IMR-90 (cell line): ENCODE measurements at regions not wholly inside any gene's neighbourhood (a gene's known extent, or its start where the extent isn't known, plus 50 kb on each side); places are given as distances from the start of the nearest gene placed in this dataset.

ENCODE experiments used
- ATAC-seq: fragments of 200-7000 bp; cut with Tn5 transposase; 2 replicates; pipeline ENCODE4 v1.9.1; 2020; ENCODE audit warnings: low read depth, mild to moderate bottlenecking, moderate library complexity
- BruUV-seq: library from RNA; stranded (reverse); fragments of 400-500 nt; replicated peaks from 2 replicates; lab custom pipeline; 2021; lab: Mats Ljungman, UMichigan
- CTCF ChIA-PET: fragments of 300-600 bp; formaldehyde crosslinking; extraction: SDS; loops from one replicate; lab custom pipeline; 2021; ENCODE audit warnings: antibody characterized with exemption; lab: Yijun Ruan, JAX
- POLR2A ChIA-PET: fragments of 300-600 bp; sonication (Branson Sonifier 250); formaldehyde crosslinking; loops from one replicate; lab custom pipeline; 2022; ENCODE audit warnings: antibody characterized with exemption; ENCODE audit not compliant: unreplicated experiment; lab: Charles Lee
- DNase-seq: peaks from one replicate; pipeline ENCODE4 v3.0.0; 2013
- H2AFZ ChIP-seq: replicated peaks from 2 replicates; pipeline ENCODE3; 2013; ENCODE audit warnings: low read length, mild to moderate bottlenecking; ENCODE audit not compliant: poor library complexity
- H2AK5ac ChIP-seq: 2 replicates; pipeline ENCODE4 v1.6.1; 2013; ENCODE audit warnings: low read depth, low read length, inconsistent platforms
- H2AK9ac ChIP-seq: replicated peaks from 2 replicates; pipeline ENCODE3; 2013; ENCODE audit warnings: mild to moderate bottlenecking, low read depth, low read length, moderate library complexity; ENCODE audit not compliant: poor library complexity
- H2BK120ac ChIP-seq: 2 replicates; pipeline ENCODE4 v1.6.1; 2013; ENCODE audit warnings: low read depth, low read length, inconsistent platforms
- H2BK15ac ChIP-seq: 3 replicates; pipeline ENCODE4 v1.6.1; 2013; ENCODE audit warnings: low read depth, low read length, inconsistent platforms
- H2BK20ac ChIP-seq: 2 replicates; pipeline ENCODE4 v1.6.1; 2013; ENCODE audit warnings: low read depth, mild to moderate bottlenecking, inconsistent platforms, low read length, moderate library complexity
- H2BK5ac ChIP-seq: 2 replicates; pipeline ENCODE4 v1.6.1; 2013; ENCODE audit warnings: mild to moderate bottlenecking, low read depth, low read length, inconsistent platforms; ENCODE audit not compliant: poor library complexity, severe bottlenecking
- H3K14ac ChIP-seq: replicated peaks from 2 replicates; pipeline ENCODE4 v1.6.1; 2013; ENCODE audit warnings: low read depth, low read length, inconsistent platforms
- H3K18ac ChIP-seq: 2 replicates; pipeline ENCODE4 v1.6.1; 2013; ENCODE audit warnings: low read depth, low read length, control low read depth
- H3K23ac ChIP-seq: 2 replicates; pipeline ENCODE4 v1.6.1; 2013; ENCODE audit warnings: low read depth, low read length, inconsistent platforms
- H3K27ac ChIP-seq: 2 replicates; pipeline ENCODE4 v1.5.1; 2013; ENCODE audit warnings: mild to moderate bottlenecking, control low read depth, low read length; ENCODE audit not compliant: insufficient read depth
- H3K27me3 ChIP-seq: 2 replicates; pipeline ENCODE4 v1.6.1; 2013; ENCODE audit warnings: low read length; ENCODE audit not compliant: control insufficient read depth, insufficient read depth
- H3K36me3 ChIP-seq: 2 replicates; pipeline ENCODE4 v1.6.1; 2013; ENCODE audit warnings: low read length, mixed read lengths; ENCODE audit not compliant: control insufficient read depth, insufficient read depth
- H3K4ac ChIP-seq: 2 replicates; pipeline ENCODE4 v1.6.1; 2013; ENCODE audit warnings: low read depth, low read length, inconsistent platforms
- H3K4me1 ChIP-seq: 2 replicates; pipeline ENCODE4 v1.6.1; 2013; ENCODE audit warnings: low read length, mixed read lengths; ENCODE audit not compliant: control insufficient read depth, insufficient read depth
- H3K4me2 ChIP-seq: 2 replicates; pipeline ENCODE4 v1.6.1; 2013; ENCODE audit warnings: low read depth, mild to moderate bottlenecking, control low read depth, low read length, moderate library complexity
- H3K4me3 ChIP-seq: 2 replicates; pipeline ENCODE4 v1.5.1; 2013; ENCODE audit warnings: low read depth, mild to moderate bottlenecking, control low read depth, low read length, moderate library complexity; ENCODE audit not compliant: insufficient read depth
- H3K56ac ChIP-seq: 2 replicates; pipeline ENCODE4 v1.6.1; 2013; ENCODE audit warnings: low read length, inconsistent platforms; ENCODE audit not compliant: insufficient read depth; ENCODE audit errors: extremely low read depth
- H3K79me1 ChIP-seq, 2 experiments: 2 replicates each; pipeline ENCODE4 v1.6.1; 2013; ENCODE audit warnings: low read length in 2 of 2, inconsistent platforms in 1 of 2, low read depth in 1 of 2
- H3K9ac ChIP-seq: 2 replicates; pipeline ENCODE4 v1.6.1; 2013; ENCODE audit warnings: low read depth, low read length, control low read depth
- H3K9me1 ChIP-seq: 2 replicates; pipeline ENCODE4 v1.6.1; 2013; ENCODE audit warnings: low read length, inconsistent platforms; ENCODE audit not compliant: insufficient read depth
- H3K9me3 ChIP-seq: 2 replicates; pipeline ENCODE4 v1.6.1; 2013; ENCODE audit warnings: low read length; ENCODE audit not compliant: control insufficient read depth, insufficient read depth
- H4K20me1 ChIP-seq: 2 replicates; pipeline ENCODE4 v1.6.1; 2013; ENCODE audit warnings: low read length, inconsistent platforms; ENCODE audit not compliant: insufficient read depth
- H4K5ac ChIP-seq: 2 replicates; pipeline ENCODE4 v1.6.1; 2013; ENCODE audit warnings: mild to moderate bottlenecking, low read depth, low read length, control low read depth
- H4K8ac ChIP-seq, 2 experiments: 2 replicates each; pipeline ENCODE4 v1.6.1; 2013; ENCODE audit warnings: low read depth in 2 of 2, low read length in 2 of 2, control low read depth in 1 of 2, inconsistent platforms in 1 of 2
- H4K91ac ChIP-seq: 2 replicates; pipeline ENCODE4 v1.6.1; 2013; ENCODE audit warnings: low read depth, low read length, inconsistent platforms; ENCODE audit not compliant: insufficient read depth
- BHLHE40 ChIP-seq: fragments of 150-350 bp; IDR thresholded peaks from 2 replicates; pipeline ENCODE4 v1.6.1; 2016; ENCODE audit warnings: mild to moderate bottlenecking, low read depth, low read length
- CEBPB ChIP-seq: IDR thresholded peaks from 2 replicates; pipeline ENCODE4 v1.6.1; 2012; ENCODE audit warnings: low read depth, low read length, improper control_type of control experiment
- FOS ChIP-seq: fragments of 150-350 bp; IDR thresholded peaks from 2 replicates; pipeline ENCODE4 v1.6.1; 2016; ENCODE audit warnings: low read depth, low read length
- MAZ ChIP-seq: IDR thresholded peaks from 2 replicates; pipeline ENCODE4 v1.6.1; 2012; ENCODE audit warnings: low read depth, mild to moderate bottlenecking, low read length, improper control_type of control experiment, moderate library complexity, borderline replicate concordance
- MXI1 ChIP-seq: IDR thresholded peaks from 2 replicates; pipeline ENCODE4 v1.6.1; 2012; ENCODE audit warnings: low read depth, mild to moderate bottlenecking, low read length, moderate library complexity, borderline replicate concordance
- NFE2L2 ChIP-seq: fragments of 150-350 bp; IDR thresholded peaks from 2 replicates; pipeline ENCODE4 v1.6.1; 2016; ENCODE audit warnings: low read depth, mild to moderate bottlenecking, low read length
- RAD21 ChIP-seq: IDR thresholded peaks from 2 replicates; pipeline ENCODE4 v1.6.1; 2012; ENCODE audit warnings: low read length, improper control_type of control experiment
- RCOR1 ChIP-seq: IDR thresholded peaks from 2 replicates; pipeline ENCODE4 v1.6.1; 2012; ENCODE audit warnings: mild to moderate bottlenecking, low read length, improper control_type of control experiment; ENCODE audit not compliant: insufficient replicate concordance
- RFX5 ChIP-seq: IDR thresholded peaks from 2 replicates; pipeline ENCODE4 v1.8.0; 2012; ENCODE audit warnings: low read depth, mild to moderate bottlenecking, low read length, moderate library complexity
- SMC3 ChIP-seq: fragments of 150-350 bp; IDR thresholded peaks from 2 replicates; pipeline ENCODE4 v1.6.1; 2016; ENCODE audit warnings: low read depth, mild to moderate bottlenecking, antibody characterized with exemption, low read length, moderate library complexity
- WGBS, 2 experiments: methylation state at CpG; one replicate each; pipeline versions ENCODE4 v1.1.5 to v1.1.7; 2013; ENCODE audit warnings: missing lambda C conversion rate in 2 of 2; ENCODE audit not compliant: insufficient read length in 1 of 2; ENCODE audit errors: extremely low coverage in 2 of 2; 5-methylcytosine and 5-hydroxymethylcytosine counted together
- dilution Hi-C: fragments of 300-500 bp; cut with HindIII; formaldehyde crosslinking; loops from one replicate; pipeline ENCODE4 v1.14.3; 2018; ENCODE audit warnings: low sequenced_read_pairs; ENCODE audit not compliant: unreplicated experiment
- in situ Hi-C: fragments of 300-500 bp; cut with MboI; formaldehyde crosslinking; loops from 3 replicates; pipeline ENCODE4 v1.14.3; 2019; ENCODE audit warnings: low sequenced_read_pairs, inconsistent platforms, mixed read lengths
- intact Hi-C: fragments of 100-400 bp; cut with micrococcal nuclease; formaldehyde crosslinking; loops from 2 replicates; pipeline ENCODE4 v1.10.0; 2022
- TF ChIP-seq, protein P1 (sequence below): fragments of 150-350 bp; IDR thresholded peaks from 2 replicates; pipeline ENCODE4 v1.6.1; 2016; ENCODE audit warnings: low read depth, mild to moderate bottlenecking, low read length, moderate library complexity, borderline replicate concordance
- TF ChIP-seq, protein P2 (sequence below): fragments of 150-350 bp; IDR thresholded peaks from 2 replicates; pipeline ENCODE4 v1.6.1; 2017; ENCODE audit warnings: mild to moderate bottlenecking, antibody characterized with exemption, low read length, low read depth
- TF ChIP-seq, protein P3 (sequence below): conservative IDR thresholded peaks from 2 replicates; pipeline ENCODE4 v1.5.1; 2012; ENCODE audit warnings: mild to moderate bottlenecking, low read depth, low read length, improper control_type of control experiment

DNA sequence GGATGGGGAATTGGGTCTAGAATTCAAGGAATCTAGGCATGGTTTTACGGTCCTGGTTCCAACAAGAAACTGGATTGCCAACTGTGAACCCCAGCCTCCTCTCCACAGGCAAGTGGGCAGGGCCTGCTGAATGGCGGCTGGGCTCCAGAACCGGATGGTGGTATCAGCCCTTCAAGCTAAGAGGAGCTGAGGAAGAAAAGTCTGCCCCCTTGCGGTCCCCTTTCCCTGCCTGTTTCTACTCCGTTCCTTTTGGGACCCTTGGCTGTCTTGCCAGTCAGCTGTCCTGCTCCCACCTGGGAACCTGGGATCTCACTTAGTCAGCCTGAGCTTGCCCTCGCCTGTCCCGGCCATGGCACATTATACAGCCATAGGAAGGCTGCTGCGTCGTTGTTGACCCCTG is 234.4 kb upstream of the DAPK1 start:
- Histone ChIP-seq H3K4me1 (no peaks in the 10 kb centered on the region), H3K79me1 (no peaks in the 10 kb centered on the region), H2BK120ac (no peak overlapping the region), H3K9me1 (no peaks in the 10 kb centered on the region), H3K56ac (no peak overlapping the region), H3K14ac (no peak overlapping the region), H3K27me3 (no peaks in the 10 kb centered on the region), H4K5ac (no peak overlapping the region), H3K4me3 (no peak overlapping the region), H2AFZ (peak overlapping the region; percentile 13), H3K18ac (no peak overlapping the region), H4K91ac (no peak overlapping the region), H2BK5ac (no peak overlapping the region), H3K36me3 (no peaks in the 10 kb centered on the region), H4K20me1 (no peaks in the 10 kb centered on the region), H4K8ac (no peak overlapping the region), H3K9ac (no peak overlapping the region), H2AK5ac (no peak overlapping the region), H2BK15ac (0 out of 3 replicates have a peak overlapping the region, but pooled peaks have one; percentile 29), H3K27ac (no peak overlapping the region), H3K4ac (no peak overlapping the region), H3K9me3 (no peaks in the 10 kb centered on the region), H2BK20ac (no peak overlapping the region), H3K23ac (no peak overlapping the region), H2AK9ac (no peak overlapping the region), H3K4me2 (no peak overlapping the region)
- WGBS, 2 experiments = 80% methylated on average over 3 of the region's 9 CpGs; no CpG with 5 or more reads in 1 of the 2 experiments
- TF ChIP-seq MAZ (no peak), BHLHE40 (no peak), RFX5 (no peak), SMC3 (no peak), MXI1 (no peak), RCOR1 (no peak), RAD21 (no peak), NFE2L2 (no peak), CEBPB (no peak), FOS (no peak)
- TF ChIP-seq, protein P1, sequence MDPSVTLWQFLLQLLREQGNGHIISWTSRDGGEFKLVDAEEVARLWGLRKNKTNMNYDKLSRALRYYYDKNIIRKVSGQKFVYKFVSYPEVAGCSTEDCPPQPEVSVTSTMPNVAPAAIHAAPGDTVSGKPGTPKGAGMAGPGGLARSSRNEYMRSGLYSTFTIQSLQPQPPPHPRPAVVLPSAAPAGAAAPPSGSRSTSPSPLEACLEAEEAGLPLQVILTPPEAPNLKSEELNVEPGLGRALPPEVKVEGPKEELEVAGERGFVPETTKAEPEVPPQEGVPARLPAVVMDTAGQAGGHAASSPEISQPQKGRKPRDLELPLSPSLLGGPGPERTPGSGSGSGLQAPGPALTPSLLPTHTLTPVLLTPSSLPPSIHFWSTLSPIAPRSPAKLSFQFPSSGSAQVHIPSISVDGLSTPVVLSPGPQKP = no peak
- TF ChIP-seq, protein P2, sequence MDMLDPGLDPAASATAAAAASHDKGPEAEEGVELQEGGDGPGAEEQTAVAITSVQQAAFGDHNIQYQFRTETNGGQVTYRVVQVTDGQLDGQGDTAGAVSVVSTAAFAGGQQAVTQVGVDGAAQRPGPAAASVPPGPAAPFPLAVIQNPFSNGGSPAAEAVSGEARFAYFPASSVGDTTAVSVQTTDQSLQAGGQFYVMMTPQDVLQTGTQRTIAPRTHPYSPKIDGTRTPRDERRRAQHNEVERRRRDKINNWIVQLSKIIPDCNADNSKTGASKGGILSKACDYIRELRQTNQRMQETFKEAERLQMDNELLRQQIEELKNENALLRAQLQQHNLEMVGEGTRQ = no peak
- TF ChIP-seq, protein P3, sequence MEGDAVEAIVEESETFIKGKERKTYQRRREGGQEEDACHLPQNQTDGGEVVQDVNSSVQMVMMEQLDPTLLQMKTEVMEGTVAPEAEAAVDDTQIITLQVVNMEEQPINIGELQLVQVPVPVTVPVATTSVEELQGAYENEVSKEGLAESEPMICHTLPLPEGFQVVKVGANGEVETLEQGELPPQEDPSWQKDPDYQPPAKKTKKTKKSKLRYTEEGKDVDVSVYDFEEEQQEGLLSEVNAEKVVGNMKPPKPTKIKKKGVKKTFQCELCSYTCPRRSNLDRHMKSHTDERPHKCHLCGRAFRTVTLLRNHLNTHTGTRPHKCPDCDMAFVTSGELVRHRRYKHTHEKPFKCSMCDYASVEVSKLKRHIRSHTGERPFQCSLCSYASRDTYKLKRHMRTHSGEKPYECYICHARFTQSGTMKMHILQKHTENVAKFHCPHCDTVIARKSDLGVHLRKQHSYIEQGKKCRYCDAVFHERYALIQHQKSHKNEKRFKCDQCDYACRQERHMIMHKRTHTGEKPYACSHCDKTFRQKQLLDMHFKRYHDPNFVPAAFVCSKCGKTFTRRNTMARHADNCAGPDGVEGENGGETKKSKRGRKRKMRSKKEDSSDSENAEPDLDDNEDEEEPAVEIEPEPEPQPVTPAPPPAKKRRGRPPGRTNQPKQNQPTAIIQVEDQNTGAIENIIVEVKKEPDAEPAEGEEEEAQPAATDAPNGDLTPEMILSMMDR = no peak
- POLR2A ChIA-PET = no interaction called here
- CTCF ChIA-PET = no interaction called here
- dilution Hi-C loops (no loop called here), in situ Hi-C loops (no loop called here), intact Hi-C loops (no loop called here)
- ATAC-seq = no peak
- DNase-seq = no peak
- no TSS peak for BruUV-seq
